GM21447 (cell line): ENCODE measurements at regions not wholly inside any gene's neighbourhood (a gene's known extent, or its start where the extent isn't known, plus 50 kb on each side); places are given as distances from the start of the nearest gene placed in this dataset.
"Not testable (repeated sequence)": the region's sequence is repeated elsewhere in the genome, so short reads cannot be mapped to it uniquely, and the experiment has no call there.

Experiments
- ATAC-seq: cut with Tn5 transposase; IDR thresholded peaks from one replicate; pipeline ENCODE4 v1.9.1; 2021; ENCODE audit not compliant: unreplicated experiment

GRCh38 chr10:125252937-125253336, 92.6 kb upstream of the CTBP2 start:
- no peak for ATAC-seq

- ATAC-seq, result not testable (repeated sequence)
Observed at GRCh38 chr10:125250834-125251233, 90.5 kb upstream of the CTBP2 start.

- ATAC-seq, result no peak
Observed at GRCh38 chr10:125249948-125250347, 89.6 kb upstream of the CTBP2 start.

GRCh38 chr10:125248489-125248888, 88.1 kb upstream of the CTBP2 start:
- ATAC-seq, result no peak

GRCh38 chr10:125247576-125247975, 87.2 kb upstream of the CTBP2 start:
- ATAC-seq, result no peak

GRCh38 chr10:125243532-125244253, 83.3 kb upstream of the CTBP2 start:
- ATAC-seq, result no peak

GRCh38 chr10:125238682-125239081, 78.3 kb upstream of the CTBP2 start:
- ATAC-seq, result no peak

GRCh38 chr10:125236091-125236490, 75.7 kb upstream of the CTBP2 start:
- no peak for ATAC-seq

GRCh38 chr10:125235093-125236069, 75.0 kb upstream of the CTBP2 start:
- no peak for ATAC-seq

GRCh38 chr10:125234576-125234975, 74.2 kb upstream of the CTBP2 start:
- ATAC-seq, result not testable (repeated sequence)

GRCh38 chr10:125233726-125234125, 73.4 kb upstream of the CTBP2 start:
- ATAC-seq, result no peak

GRCh38 chr10:125232841-125233240, 72.5 kb upstream of the CTBP2 start:
- ATAC-seq, result no peak

GRCh38 chr10:125231813-125232475, 71.6 kb upstream of the CTBP2 start:
- ATAC-seq, result no peak

GRCh38 chr10:125231116-125231812, 70.9 kb upstream of the CTBP2 start:
- ATAC-seq, result no peak

GRCh38 chr10:125230251-125230650, 69.9 kb upstream of the CTBP2 start:
- ATAC-seq, result no peak

GRCh38 chr10:125228245-125228940, 68.0 kb upstream of the CTBP2 start:
- not testable (repeated sequence) for ATAC-seq

- no peak for ATAC-seq
Observed at GRCh38 chr10:125227546-125227945, 67.2 kb upstream of the CTBP2 start.

- ATAC-seq, result no peak
Observed at GRCh38 chr10:125226823-125227222, 66.5 kb upstream of the CTBP2 start.

GRCh38 chr10:125226005-125226404, 65.6 kb upstream of the CTBP2 start:
- ATAC-seq, result no peak

GRCh38 chr10:125225051-125225450, 64.7 kb upstream of the CTBP2 start:
- ATAC-seq, result no peak
